LNCAP (cell line): ENCODE measurements at regions not wholly inside any gene's neighbourhood (a gene's known extent, or its start where the extent isn't known, plus 50 kb on each side); places are given as distances from the start of the nearest gene placed in this dataset.

ENCODE experiments used
- CTCF ChIP-seq: fragments of 450-650 bp; IDR thresholded peaks from 2 replicates; pipeline ENCODE4 v1.5.1; 2017; ENCODE audit warnings: mild to moderate bottlenecking

GRCh38 chr12:74957231-74957630 lies 252.4 kb downstream of the KCNC2 start:
- no peak for TF ChIP-seq CTCF

GRCh38 chr12:74957634-74958033 lies 252.0 kb downstream of the KCNC2 start:
- TF ChIP-seq CTCF, result no peak

GRCh38 chr12:74959657-74960056 lies 250.0 kb downstream of the KCNC2 start:
- TF ChIP-seq CTCF, result no peak

- TF ChIP-seq CTCF, result no peak
Observed at GRCh38 chr12:74963304-74963703, 246.3 kb downstream of the KCNC2 start.

- no peak for TF ChIP-seq CTCF
Observed at GRCh38 chr12:74963867-74964331, 245.7 kb downstream of the KCNC2 start.

GRCh38 chr12:74964390-74964789 lies 245.2 kb downstream of the KCNC2 start:
- TF ChIP-seq CTCF, result no peak

- no peak for TF ChIP-seq CTCF
Observed at GRCh38 chr12:74971201-74971600, 238.4 kb downstream of the KCNC2 start.

GRCh38 chr12:74977832-74978481 lies 231.7 kb downstream of the KCNC2 start:
- no peak for TF ChIP-seq CTCF
